ENCODE measurements at regions not wholly inside any gene's neighbourhood (a gene's known extent, or its start where the extent isn't known, plus 50 kb on each side); places are given as distances from the start of the nearest gene placed in this dataset.

GRCh38 chr11:87429996-87430395 lies 392.3 kb downstream of the TMEM135 start:
- H3K4me3 ChIP-seq (ENCODE audit: low read depth, low read length) = no peak overlapping the region
- no peak for TF ChIP-seq CTCF (IDR thresholded peaks at IDR 0.05; ENCODE audit: borderline replicate concordance, insufficient read depth, low read depth, low read length)

GRCh38 chr11:87428266-87428665 lies 390.5 kb downstream of the TMEM135 start:
- TF ChIP-seq CTCF (IDR thresholded peaks at IDR 0.05; ENCODE audit: borderline replicate concordance, insufficient read depth, low read depth, low read length) = no peak
- no peak overlapping the region for H3K4me3 ChIP-seq (ENCODE audit: low read depth, low read length)

- TF ChIP-seq CTCF (IDR thresholded peaks at IDR 0.05; ENCODE audit: borderline replicate concordance, insufficient read depth, low read depth, low read length) = no peak
- no peak overlapping the region for H3K4me3 ChIP-seq (ENCODE audit: low read depth, low read length)
Measured at GRCh38 chr11:87425943-87426342, 388.2 kb downstream of the TMEM135 start.

- H3K4me3 ChIP-seq (ENCODE audit: low read depth, low read length) = no peak overlapping the region
- no peak for TF ChIP-seq CTCF (IDR thresholded peaks at IDR 0.05; ENCODE audit: borderline replicate concordance, insufficient read depth, low read depth, low read length)
Measured at GRCh38 chr11:87425391-87425790, 387.7 kb downstream of the TMEM135 start.

- TF ChIP-seq CTCF (IDR thresholded peaks at IDR 0.05; ENCODE audit: borderline replicate concordance, insufficient read depth, low read depth, low read length) = no peak
- H3K4me3 ChIP-seq (ENCODE audit: low read depth, low read length) = no peak overlapping the region
Measured at GRCh38 chr11:87423161-87423560, 385.4 kb downstream of the TMEM135 start.

GRCh38 chr11:87422566-87422965 lies 384.8 kb downstream of the TMEM135 start:
- TF ChIP-seq CTCF (IDR thresholded peaks at IDR 0.05; ENCODE audit: borderline replicate concordance, insufficient read depth, low read depth, low read length) = no peak
- H3K4me3 ChIP-seq (ENCODE audit: low read depth, low read length) = no peak overlapping the region

- peak; percentile 65 for TF ChIP-seq CTCF (IDR thresholded peaks at IDR 0.05; ENCODE audit: borderline replicate concordance, insufficient read depth, low read depth, low read length)
- H3K4me3 ChIP-seq (ENCODE audit: low read depth, low read length) = no peak overlapping the region
Measured at GRCh38 chr11:87421422-87421821, 383.7 kb downstream of the TMEM135 start.

Data from GM12875 (cell line).